Suprapubic skin (tissue), 4 donors: ENCODE measurements at regions not wholly inside any gene's neighbourhood (a gene's known extent, or its start where the extent isn't known, plus 50 kb on each side); places are given as distances from the start of the nearest gene placed in this dataset.

Source experiments
- POLR2A ChIP-seq, 2 donors: fragments of 450-650 bp; IDR thresholded peaks; one replicate each; pipeline ENCODE4 v1.6.1; 2017; ENCODE audit warnings: antibody characterized with exemption in 2 of 2, mild to moderate bottlenecking in 2 of 2, moderate library complexity in 2 of 2
- POLR2AphosphoS5 ChIP-seq, 3 donors: sonication (generic); formaldehyde crosslinking; IDR thresholded peaks; one replicate each; pipeline ENCODE4 v1.6.1; 2017; ENCODE audit warnings: antibody characterized with exemption in 3 of 3
- TF ChIP-seq, protein P1 (sequence below), 2 donors: fragments of 200-600 bp in 1 of 2; fragments of 450-650 bp in 1 of 2; sonication (generic) in 1 of 2; IDR thresholded peaks; one replicate each; pipeline ENCODE4 v1.5.1; 2016 to 2019; ENCODE audit warnings: antibody characterized with exemption in 2 of 2, mild to moderate bottlenecking in 1 of 2, moderate library complexity in 1 of 2

DNA sequence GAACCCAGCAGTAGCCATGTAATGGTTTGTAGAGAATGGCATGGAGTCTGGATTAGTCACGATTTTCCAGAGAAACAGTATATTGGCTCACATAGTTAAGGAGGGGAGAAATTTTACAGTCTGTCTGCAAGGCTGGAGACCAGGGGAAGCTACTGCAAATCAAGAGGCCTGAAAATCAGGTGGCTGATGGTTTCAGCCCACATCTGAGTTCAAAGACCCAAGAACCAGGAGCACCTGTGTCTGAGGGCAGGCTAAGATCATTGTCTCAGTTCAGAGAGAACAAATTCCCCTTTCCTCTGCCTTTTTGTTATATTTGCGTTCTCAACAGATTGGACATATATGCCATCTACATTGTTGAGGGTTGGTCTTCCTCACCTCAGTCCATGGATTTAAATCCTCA, 207.5 kb upstream of the IRX2 start:
- TF ChIP-seq POLR2A (IDR thresholded peaks at IDR 0.05) (no peak), POLR2AphosphoS5 (IDR thresholded peaks at IDR 0.05) (no peak)
- TF ChIP-seq, protein P1, sequence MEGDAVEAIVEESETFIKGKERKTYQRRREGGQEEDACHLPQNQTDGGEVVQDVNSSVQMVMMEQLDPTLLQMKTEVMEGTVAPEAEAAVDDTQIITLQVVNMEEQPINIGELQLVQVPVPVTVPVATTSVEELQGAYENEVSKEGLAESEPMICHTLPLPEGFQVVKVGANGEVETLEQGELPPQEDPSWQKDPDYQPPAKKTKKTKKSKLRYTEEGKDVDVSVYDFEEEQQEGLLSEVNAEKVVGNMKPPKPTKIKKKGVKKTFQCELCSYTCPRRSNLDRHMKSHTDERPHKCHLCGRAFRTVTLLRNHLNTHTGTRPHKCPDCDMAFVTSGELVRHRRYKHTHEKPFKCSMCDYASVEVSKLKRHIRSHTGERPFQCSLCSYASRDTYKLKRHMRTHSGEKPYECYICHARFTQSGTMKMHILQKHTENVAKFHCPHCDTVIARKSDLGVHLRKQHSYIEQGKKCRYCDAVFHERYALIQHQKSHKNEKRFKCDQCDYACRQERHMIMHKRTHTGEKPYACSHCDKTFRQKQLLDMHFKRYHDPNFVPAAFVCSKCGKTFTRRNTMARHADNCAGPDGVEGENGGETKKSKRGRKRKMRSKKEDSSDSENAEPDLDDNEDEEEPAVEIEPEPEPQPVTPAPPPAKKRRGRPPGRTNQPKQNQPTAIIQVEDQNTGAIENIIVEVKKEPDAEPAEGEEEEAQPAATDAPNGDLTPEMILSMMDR (IDR thresholded peaks at IDR 0.05) = no peak
